Lower leg skin (tissue), 4 donors: ENCODE measurements at regions not wholly inside any gene's neighbourhood (a gene's known extent, or its start where the extent isn't known, plus 50 kb on each side); places are given as distances from the start of the nearest gene placed in this dataset.

Source experiments
- DNase-seq, 2 donors: peaks; one replicate each; pipeline ENCODE4 v3.0.0-alpha.2; 2019; ENCODE audit warnings: low spot score in 2 of 2
- H3K4me3 ChIP-seq: fragments of 200-600 bp; sonication (generic); 2 replicates; pipeline ENCODE4 v1.5.1; 2017; ENCODE audit warnings: mild to moderate bottlenecking, low read depth; ENCODE audit not compliant: poor library complexity, severe bottlenecking
- POLR2A ChIP-seq, 2 donors: fragments of 450-650 bp; IDR thresholded peaks; one replicate each; pipeline ENCODE4 v1.6.1; 2016 to 2017; ENCODE audit warnings: antibody characterized with exemption in 2 of 2, mild to moderate bottlenecking in 1 of 2, moderate library complexity in 1 of 2
- WGBS, 2 donors: methylation state at CpG; one replicate each; pipeline ENCODE4 v1.1.5; 2018; 5-methylcytosine and 5-hydroxymethylcytosine counted together
- intact Hi-C: fragments of 100-400 bp; cut with DNase I; formaldehyde crosslinking; loops from one replicate; pipeline ENCODE4 v1.15.0; 2023; ENCODE audit warnings: low total_unique reads
- TF ChIP-seq, protein P1 (sequence below), 3 donors: fragments of 450-650 bp; IDR thresholded peaks; one replicate each; pipeline ENCODE4 v1.5.1; 2016; ENCODE audit warnings: antibody characterized with exemption in 3 of 3, mild to moderate bottlenecking in 3 of 3, moderate library complexity in 2 of 3

DNA sequence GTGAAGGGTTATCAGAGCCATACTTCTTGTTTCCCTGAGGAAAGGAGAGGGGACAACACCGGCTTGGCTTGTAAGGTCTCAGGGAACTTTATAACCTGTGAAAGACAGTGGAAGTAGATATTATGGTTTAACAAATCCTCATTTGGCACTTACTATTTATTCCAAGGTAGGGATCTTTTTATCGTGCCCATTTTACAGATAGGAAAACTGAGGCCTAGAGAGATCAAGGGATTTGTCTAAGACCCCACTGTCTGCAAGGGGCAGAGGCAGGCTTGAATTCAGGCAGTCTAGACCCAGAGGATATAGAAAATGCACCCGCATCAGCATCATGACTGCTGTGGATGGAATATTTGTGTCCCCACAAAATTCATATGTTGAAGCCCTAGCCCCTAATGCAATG lies 118.4 kb upstream of the CST7 start:
- H3K4me3 ChIP-seq = no peak overlapping the region
- TF ChIP-seq, protein P1, sequence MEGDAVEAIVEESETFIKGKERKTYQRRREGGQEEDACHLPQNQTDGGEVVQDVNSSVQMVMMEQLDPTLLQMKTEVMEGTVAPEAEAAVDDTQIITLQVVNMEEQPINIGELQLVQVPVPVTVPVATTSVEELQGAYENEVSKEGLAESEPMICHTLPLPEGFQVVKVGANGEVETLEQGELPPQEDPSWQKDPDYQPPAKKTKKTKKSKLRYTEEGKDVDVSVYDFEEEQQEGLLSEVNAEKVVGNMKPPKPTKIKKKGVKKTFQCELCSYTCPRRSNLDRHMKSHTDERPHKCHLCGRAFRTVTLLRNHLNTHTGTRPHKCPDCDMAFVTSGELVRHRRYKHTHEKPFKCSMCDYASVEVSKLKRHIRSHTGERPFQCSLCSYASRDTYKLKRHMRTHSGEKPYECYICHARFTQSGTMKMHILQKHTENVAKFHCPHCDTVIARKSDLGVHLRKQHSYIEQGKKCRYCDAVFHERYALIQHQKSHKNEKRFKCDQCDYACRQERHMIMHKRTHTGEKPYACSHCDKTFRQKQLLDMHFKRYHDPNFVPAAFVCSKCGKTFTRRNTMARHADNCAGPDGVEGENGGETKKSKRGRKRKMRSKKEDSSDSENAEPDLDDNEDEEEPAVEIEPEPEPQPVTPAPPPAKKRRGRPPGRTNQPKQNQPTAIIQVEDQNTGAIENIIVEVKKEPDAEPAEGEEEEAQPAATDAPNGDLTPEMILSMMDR (IDR thresholded peaks at IDR 0.05) = no peak
- no peak for TF ChIP-seq POLR2A (IDR thresholded peaks at IDR 0.05)
- intact Hi-C loops = no loop called here
- no peak for DNase-seq
- 90 to 94% methylated on average over 3 of the region's 3 CpGs for WGBS, 2 donors

DNA sequence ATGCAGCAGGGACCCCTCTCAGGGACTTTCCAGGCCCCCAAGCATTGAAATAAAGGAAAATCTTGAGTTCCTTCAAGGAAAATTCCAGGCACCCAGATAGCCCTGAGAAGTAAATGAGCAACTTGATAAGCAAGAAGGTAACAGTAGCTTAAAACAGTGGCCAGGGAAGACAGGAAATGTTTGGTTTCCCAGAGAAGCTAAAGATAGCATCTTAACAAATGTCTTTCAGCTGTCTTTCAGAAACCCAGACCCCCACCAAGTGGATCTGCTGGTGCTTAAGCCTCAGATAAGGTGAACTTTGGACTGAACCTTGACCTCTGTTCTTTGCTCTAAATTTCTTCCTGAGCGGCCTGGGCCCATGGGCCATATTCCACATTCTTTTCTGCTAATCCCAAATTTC lies 117.8 kb upstream of the CST7 start:
- TF ChIP-seq POLR2A (IDR thresholded peaks at IDR 0.05) = no peak
- TF ChIP-seq, protein P1 (IDR thresholded peaks at IDR 0.05) = no peak
- DNase-seq = no peak
- intact Hi-C loops = no loop called here
- 87 to 97% methylated on average over 1 of the region's 1 CpG for WGBS, 2 donors
- H3K4me3 ChIP-seq = no peak overlapping the region

DNA sequence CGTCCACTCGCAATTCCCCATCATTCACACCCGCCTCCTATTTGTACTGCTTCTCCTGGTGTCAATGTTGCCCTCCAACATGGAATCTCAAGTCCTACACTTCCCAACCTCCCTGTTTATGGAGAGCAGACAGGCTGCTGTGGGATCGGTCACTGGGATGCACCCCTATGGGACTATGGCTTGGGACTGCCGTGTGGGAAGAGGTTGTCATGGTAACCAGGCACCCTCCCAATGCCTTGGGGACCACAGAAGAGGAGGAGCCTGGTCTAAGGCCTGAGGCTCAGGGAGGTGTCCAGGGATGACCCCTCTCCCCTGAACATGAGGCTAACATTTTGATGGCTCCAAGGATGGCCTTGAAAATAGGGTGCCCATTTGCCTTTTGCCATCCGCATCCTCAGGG lies 116.6 kb upstream of the CST7 start:
- intact Hi-C loops = no loop called here
- H3K4me3 ChIP-seq = no peak overlapping the region
- no peak for DNase-seq
- WGBS, 2 donors = 90 to 92% methylated on average over 6 of the region's 6 CpGs
- no peak for TF ChIP-seq POLR2A (IDR thresholded peaks at IDR 0.05)
- TF ChIP-seq, protein P1 (IDR thresholded peaks at IDR 0.05) = no peak

DNA sequence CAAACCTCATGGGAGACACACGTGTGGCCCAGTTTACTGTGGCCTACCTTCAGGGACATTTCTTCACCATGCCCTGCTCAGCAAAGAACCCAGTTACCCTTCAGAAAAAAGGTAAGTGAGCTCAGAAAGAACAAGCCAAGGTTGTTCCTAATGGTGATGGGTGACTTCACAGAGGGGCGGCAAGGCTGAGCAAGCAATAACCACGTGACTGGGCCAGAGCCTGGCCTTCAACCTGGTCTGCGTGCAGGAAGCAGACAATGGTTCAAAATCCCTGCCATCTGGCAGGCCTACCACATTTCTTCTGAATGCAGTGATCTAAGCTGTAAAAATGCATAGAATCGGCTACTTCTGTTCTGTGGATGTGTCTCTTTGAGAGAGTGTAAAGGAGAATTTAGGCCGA lies 115.5 kb upstream of the CST7 start:
- DNase-seq = no peak
- TF ChIP-seq POLR2A (IDR thresholded peaks at IDR 0.05) = no peak
- TF ChIP-seq, protein P1 (IDR thresholded peaks at IDR 0.05) = no peak
- 77 to 84% methylated on average over 6 of the region's 6 CpGs for WGBS, 2 donors
- H3K4me3 ChIP-seq = no peak overlapping the region
- intact Hi-C loops = no loop called here

DNA sequence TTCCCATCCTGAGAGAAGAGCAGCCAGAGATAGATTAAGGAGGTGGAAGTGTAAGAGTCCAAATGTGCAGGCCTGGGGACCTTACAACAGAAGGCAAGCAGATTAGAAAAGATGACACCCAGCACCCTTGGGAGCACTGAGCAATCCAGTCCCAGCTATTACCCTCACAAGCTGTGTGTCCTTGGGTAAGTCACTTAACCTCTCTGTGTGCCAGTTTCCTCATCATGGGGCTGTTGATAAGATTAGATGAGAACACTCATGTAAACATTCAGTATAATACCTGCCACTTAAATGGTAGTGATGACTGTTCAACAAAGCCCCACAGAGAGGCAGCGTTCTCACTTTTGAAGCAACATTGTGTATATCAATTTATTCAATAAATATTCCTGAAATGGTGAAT lies 114.8 kb upstream of the CST7 start:
- intact Hi-C loops = no loop called here
- no peak overlapping the region for H3K4me3 ChIP-seq
- no peak for DNase-seq
- TF ChIP-seq, protein P1 (IDR thresholded peaks at IDR 0.05) = no peak
- no peak for TF ChIP-seq POLR2A (IDR thresholded peaks at IDR 0.05)
- 100% methylated on average over 1 of the region's 1 CpG for WGBS, 2 donors

DNA sequence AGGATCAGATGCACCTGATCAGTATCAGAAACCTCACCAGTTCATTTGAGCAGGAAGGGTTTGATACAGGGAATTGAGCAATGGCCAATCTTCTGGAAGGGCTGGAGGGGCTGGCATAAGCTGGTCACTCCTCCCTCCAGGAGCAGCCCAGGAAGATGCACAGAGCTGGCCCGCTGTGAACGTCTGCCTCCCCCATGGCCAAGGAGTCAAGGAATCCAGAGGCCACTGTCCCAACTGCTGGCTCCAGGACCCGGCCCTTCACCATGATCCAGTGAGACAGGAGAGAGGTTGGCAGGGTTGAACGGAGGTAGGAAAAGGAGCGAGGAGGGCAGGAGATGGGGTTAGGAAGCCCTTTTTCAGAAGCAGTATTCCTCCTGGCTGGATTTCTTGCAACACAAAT lies 113.9 kb upstream of the CST7 start:
- 80 to 85% methylated on average over 5 of the region's 5 CpGs for WGBS, 2 donors
- TF ChIP-seq, protein P1 (IDR thresholded peaks at IDR 0.05) = no peak
- no peak for TF ChIP-seq POLR2A (IDR thresholded peaks at IDR 0.05)
- DNase-seq = peak in 1 of 2 donors; percentile 76
- intact Hi-C loops = no loop called here
- no peak overlapping the region for H3K4me3 ChIP-seq
